AG08396 (cell line): ENCODE measurements at regions not wholly inside any gene's neighbourhood (a gene's known extent, or its start where the extent isn't known, plus 50 kb on each side); places are given as distances from the start of the nearest gene placed in this dataset.
"Not testable (repeated sequence)": the region's sequence is repeated elsewhere in the genome, so short reads cannot be mapped to it uniquely, and the experiment has no call there.

ENCODE experiments used
- DNase-seq: peaks from one replicate; pipeline ENCODE4 v3.0.0; 2012; ENCODE audit warnings: low spot score, mixed read lengths

DNA sequence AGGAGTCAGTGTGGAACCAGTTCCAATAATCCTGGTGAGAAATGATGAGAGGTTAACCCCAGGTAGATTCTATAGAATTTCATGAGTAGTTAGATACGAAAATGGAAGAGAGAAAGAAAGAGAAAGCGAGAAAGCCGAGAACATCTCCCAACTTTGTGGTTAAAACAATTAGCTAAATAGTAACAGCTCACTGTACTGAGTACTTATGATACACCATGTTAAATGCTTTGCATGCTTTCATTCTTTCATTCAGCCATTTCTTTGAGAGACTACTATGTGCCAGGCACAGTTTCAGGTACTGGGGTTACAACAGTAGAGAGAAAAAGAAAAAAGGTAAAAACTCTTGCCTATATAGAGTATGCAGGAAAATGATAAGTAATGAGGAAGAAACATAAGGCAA, 109.7 kb upstream of the SYT6 start:
- DNase-seq = no peak

DNA sequence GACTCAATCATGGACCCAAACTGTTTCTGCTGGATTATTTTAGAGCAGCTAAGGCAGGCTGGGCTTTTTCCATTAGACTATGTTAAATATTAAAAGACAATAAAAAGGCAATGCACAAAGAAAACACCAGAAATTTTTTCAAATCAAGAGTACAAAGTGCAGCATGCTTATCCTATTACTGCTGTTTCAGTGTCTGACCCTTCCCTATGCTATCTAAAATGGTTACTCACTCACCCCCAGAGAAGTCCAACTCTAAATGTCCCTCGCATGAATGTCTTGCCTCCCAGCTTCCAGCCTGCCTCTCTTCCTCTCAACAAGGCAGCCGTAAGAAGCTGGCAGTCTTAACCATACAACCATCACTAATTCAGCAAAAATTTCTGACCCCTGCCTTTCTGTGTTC, 108.7 kb upstream of the SYT6 start:
- DNase-seq = no peak

DNA sequence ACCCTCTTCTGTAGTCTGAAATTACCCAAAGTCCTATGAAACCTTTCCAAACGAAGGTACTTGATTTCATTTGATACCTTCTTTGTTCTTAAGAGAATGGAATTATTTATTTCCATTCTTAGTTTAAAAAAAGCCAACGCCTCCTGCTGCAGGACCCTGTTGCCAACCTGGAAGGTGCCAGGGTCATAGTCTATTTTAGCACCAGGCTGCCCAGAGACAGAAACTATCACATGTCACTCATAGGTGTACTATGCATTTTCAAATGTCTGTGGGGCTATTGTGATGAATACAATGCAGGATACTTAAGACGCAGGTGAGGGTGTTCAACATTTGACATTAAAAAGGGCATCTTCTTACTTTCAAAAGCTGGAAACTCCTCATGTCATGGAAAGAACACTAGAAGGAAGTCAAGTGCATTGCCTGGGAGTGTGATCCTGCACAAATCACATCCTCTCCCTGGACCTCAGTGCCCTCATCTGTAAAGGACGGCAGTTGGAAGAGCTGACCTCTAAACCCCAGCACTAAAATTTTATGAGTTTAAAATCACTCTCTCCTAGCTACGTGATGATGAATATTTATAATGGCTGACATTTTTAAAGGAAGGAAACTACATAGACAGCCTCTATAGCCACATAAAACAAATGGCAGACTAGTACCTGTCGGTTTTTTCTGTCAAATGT, 107.3 kb upstream of the SYT6 start:
- DNase-seq = no peak

DNA sequence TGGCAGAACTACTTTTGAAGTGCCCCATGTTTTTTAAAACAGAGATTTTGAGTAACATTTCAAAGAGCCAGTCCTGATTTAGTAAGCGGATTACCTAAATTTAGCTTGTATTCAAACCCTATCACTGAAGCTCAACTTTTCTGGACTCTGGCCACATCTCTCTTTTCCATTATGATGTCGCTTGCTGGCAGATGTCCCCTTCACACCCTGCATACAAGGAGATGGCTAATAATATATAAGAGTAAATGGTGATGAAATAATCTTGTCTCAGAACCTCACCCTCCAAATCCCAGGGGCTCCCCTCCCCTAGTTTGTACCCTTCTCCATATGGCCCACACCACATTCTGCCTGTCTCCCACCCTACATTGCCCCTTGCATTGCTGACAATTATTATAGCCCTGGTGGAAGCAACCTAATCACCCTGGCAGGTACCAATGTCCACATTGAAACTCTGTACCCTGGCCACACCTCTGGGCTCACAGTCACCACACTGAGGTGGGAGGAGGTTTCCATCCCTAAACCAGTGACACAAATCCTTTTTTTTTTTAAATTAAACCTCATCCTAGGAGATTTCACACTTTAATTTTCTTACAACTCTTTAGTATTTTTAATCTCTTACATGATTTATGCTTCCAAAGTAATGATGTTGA, 106.0 kb upstream of the SYT6 start:
- DNase-seq = no peak

DNA sequence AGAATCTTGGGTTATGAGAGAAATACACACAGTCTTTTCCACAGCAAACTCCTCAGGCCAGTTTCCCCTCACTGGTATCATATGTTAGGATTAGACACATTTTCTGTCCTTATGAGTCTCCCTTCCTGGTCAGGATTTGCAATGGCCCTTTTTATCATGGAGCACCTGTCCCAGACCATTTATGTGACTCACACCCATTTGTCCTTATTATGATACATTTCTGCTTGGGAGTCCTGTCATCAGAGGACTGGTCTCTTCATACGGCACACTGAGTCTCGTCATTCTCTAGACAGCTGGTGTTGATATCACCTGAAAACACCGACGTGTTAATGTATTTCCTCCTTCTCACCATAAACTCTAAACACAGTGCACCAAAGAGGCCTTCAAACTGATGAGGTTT, 105.0 kb upstream of the SYT6 start:
- DNase-seq = no peak

DNA sequence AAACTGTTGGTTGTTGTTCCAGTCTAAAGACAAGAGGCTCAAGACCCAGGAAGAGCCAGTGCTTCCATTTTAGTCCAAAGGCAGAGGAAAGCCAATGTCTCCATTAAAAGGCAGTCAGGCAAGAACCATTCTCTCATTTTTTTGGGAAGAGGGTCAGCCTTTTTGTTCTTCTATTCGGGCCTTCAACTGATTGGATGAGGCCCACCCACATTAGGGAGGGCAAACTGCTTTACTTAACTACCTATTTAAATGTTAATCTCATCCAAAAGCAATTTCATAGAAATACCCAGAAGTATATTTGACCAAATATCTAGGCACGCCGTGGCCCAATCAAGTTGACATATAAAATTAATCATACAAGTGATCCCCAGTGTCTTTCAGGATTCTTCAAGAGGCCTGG, 104.4 kb upstream of the SYT6 start:
- DNase-seq = no peak

DNA sequence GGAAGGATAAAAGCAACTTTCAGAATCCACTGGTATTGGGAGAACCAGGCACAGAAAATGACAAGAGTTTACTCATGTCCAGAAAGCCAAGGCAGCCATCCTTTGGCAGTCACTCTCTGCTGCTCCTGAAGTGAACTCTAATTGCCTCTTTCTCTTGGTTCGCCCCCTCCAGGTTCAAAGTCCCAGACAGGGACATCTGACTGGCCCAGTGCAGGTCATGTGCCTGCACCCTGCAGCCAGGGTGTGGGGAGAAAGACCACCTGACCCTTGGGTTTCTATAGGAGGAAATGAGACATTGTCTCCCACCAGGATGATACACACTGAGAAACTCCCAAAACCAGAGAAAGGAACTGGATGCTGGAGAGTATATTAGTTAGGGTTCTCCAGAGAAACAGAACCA, 103.9 kb upstream of the SYT6 start:
- no peak for DNase-seq

DNA sequence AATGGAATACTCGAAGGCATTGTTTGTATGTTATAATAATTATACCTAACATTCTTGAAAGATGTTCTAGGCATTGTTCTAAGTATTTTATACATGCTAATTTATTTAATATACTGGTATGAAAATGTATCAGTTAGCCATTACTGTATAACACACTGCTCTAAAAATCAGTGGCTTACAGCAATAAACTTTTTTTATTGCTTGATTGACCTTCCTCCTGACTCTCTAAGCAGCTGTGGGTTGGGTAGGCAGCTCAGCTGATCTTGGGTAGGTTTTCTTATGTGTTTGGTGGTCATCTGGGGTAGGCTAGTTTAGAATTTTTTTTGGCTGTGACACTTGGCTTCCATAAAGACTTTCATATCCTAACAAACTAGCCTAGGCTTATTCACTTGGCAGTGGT, 100.2 kb upstream of the SYT6 start:
- no peak for DNase-seq

DNA sequence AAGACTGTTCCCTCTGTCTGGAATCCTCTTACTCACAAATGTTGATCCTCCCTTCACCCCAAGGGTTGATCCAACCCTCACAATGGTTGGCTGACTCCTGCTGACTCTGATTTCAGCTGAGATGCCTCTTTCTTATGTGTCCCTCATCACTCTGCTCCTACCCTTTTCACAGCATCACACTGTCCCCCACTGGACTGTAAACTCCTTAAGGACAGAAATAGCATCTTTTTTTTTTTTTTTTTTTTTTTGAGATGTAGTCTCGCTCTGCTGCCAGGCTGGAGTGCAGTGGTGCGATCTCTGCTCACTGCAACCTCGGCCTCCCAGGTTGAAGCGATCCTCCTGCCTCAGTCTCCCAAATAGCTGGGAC, 97.9 kb upstream of the SYT6 start:
- DNase-seq = no peak

DNA sequence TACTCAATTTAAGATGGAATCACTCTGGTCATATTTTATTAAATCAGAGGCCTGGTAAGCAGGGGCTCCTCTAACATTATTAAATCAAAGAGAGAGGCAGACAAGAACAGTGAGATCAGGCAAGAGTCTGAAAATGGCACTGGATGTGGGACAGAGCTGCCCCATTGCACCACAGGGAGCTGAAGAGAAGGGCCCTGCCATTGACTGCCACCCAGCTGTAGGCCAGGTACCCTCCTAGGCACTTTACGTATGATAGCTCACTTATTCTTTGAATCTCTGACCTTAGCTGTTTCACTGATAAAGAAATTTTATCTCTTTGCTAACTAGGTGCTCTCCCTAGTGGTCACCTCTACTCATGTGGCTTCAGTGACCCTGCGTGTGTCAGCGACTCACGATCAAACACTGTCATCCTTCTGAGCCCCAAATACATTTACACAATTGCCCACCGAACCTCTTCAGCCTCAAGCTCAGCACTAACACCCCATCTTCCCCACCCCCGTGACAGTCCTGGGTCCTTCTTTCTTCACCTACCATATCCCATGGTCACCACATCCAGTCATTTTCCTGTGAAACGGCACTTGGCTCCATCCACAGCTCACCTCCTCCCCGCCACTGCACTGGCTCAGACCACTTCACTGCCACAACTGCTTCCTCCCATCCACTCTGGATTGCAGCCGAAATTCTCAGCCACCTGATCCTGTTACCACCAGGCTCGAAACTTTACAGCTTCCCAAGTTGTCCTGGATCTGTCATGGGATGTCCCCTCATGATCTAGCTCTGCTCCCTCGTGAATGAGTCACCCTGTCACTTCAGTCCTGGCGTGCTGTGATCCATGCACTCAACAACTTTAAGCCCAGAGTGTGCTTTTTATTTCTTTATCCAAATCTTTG, 97.3 kb upstream of the SYT6 start:
- no peak for DNase-seq

DNA sequence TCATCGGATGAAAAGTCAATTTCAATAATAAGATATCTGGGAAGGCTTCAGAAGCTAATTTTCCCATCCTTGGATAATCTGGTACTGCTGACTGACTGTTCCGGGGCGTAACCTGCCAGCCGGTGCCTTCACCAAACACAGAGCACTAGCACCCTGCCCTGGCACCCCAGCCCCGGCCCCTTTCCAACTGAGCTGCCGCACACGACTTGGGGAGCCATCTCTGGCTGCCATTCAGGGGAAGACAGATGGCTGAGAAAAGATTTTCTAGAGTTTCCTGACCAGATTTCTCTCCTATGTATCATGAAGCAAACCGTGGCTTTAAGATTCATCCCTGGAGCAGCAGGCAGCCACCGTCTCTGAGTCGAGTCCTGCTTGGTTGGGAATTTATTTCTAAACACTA, 96.0 kb upstream of the SYT6 start:
- no peak for DNase-seq

DNA sequence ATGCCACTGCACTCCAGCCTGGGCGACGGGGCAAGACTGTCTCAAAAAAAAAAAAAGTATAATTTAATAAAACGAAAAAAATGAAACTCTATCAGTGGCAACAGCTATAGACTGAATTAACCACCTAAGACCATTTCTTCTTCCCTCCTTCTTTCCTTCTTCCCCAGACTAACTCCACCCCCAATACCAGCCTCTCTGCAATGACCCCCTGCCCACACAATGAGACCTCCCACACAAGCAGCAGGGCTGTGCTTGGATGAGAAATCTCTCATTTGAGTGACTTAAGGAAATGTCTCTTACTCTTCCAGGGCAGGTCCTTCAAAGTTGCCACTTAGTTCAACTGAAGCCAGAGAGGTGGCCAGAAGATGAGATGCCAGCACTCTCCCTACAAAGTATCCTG, 94.5 kb upstream of the SYT6 start:
- DNase-seq = no peak

DNA sequence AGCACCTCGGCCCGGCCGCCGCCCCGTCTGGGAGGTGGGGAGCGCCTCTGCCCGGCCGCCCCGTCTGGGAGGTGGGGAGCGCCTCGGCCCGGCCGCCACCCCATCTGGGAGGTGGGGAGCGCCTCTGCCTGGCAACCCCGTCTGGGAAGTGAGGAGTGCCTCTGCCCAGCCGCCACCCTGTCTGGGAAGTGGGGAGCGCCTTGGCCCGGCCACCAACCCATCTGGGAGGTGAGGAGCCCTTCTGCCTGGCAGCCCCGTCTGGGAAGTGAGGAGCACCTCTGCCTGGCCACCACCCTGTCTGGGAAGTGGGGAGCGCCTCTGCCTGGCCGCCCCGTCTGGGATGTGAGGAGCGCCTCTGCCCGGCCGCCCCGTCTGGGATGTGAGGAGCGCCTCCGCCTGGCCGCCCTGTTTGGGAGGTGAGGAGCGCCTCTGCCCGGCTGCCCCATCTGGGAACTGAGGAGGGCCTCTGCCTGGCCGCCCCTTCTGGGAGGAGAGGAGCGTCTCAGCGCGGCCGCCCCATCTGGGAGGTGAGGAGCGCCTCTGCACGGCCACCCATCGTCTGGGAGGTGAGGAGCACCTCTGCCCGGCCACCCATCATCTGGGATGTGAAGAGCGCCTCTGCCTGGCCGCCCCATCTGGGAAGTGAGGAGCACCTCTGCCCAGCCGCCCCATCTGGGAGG, 89.0 kb upstream of the SYT6 start:
- not testable (repeated sequence) for DNase-seq

DNA sequence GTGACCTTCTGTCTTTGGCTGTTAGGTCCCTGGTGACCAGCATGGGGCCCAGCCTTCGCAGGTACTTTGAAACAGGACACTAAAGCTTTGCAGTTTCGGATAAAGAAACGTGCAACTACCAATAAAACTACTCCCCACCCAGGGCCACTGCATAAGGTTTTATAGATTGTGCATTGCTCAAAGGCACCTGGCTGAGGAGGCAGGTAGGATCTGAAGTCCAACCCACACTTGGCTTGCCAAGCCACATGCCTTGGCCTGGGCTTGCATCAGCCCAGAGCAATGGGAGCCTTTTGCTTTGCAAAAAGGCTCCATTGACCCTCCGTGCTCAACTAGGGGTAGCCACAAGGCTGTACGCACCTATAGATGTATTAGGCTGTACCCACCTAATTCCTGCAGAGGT, 84.4 kb upstream of the SYT6 start:
- no peak for DNase-seq

DNA sequence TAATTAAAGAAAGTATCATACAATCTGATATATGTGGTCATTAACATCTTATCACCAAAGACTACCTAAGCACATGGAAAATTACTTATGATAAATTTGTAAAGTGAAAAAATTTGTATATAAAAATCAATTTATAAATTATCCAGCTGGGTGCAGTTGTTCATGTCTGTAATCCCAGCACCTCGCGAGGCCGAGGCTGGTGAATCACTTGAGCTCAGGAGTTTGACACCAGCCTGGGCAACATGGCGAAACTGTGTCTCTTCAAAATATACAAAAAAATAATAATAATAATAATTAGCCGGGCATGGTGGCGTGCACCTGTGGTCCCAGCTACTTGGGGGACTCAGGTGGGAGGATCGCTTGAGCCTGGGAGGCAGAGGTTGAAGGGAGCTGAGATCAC, 82.8 kb upstream of the SYT6 start:
- no peak for DNase-seq

DNA sequence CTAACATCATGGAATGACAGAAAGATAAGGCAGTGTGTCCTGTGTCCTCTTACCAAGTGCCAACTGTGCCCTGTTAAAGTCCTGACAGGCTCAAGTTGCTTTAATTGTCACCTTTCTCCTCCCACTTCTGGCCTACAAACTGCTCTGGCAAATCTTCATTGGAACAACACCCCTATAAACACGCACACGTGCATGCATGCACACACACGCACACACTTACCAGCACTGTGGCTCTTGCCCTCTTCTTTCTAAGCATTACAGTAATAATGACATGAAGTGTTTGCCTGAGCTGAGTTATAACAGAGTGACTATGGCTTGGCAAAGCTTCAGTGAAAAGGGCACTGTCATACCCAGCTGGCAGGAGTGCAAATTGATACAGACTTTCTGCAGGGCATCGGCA, 82.3 kb upstream of the SYT6 start:
- no peak for DNase-seq

DNA sequence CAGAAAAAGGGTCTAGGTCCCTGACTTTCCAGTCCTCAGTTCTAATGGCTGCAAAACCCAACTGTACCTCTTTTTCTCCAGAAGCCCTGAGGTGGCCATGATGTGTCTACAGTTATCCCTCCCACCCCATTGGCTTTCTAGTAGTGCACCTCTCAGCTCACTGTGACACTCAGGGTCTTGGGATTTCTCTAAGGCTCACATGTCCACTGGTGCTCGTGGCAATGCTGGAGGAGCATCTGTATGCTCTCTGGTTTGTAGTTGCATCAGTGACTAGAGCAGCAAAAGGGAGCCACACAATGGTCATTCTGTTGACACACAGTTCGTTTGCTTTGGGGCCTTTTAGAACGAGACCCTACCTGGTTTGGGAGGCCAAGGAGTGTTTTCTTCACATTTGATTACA, 81.6 kb upstream of the SYT6 start:
- DNase-seq = no peak

DNA sequence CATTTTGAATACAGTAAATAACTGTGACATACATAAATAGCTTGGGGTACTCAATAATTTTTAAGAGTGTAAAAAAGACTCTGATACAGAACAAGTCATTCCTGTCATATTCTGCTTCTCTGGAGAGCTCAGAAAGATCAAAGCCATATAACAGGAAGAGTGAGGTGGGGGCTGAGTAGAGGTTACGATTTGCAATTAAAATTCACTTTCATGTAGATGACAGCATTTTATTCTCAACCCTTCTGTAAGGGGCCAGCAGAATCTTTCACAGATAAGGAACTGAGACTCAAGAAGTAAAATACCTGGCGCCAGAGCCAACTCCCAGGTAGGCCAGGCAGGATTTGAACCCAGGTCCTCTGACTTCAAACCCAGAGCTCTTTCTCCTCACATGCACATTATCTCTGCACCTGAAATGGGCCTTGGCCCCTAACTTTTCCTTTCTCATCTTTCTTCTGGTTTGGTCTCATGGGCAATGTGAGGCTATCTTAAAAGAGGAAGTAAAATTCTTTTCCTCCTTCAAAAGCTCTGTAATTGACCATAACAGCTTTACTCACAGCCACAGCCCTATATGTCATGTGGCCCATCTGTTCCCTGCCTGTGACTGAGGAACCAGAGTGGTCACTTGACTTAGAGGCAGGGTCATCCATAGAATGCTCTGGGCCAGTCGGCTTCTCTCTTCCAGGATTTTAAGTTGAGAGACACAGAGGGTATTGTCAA, 80.9 kb upstream of the SYT6 start:
- DNase-seq = no peak

DNA sequence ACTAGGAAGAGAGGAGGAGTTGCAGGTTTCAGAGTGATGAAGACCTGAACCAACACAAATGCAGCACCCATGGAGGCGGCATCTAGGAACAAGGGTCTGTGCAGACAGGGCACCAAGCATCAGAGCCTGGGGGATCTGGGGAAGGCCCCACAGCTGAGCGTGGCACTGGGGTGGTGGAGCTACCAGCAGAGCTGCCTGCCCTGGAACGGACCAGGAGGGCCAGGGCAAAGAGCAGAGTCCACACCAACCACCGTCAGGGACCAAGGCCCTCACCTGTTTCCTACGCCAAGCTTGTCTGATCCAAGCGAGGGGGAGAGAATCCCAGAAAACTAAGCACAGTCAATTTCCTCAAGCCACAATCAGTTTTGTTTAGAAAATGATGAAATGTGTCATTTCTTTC, 79.0 kb upstream of the SYT6 start:
- no peak for DNase-seq

DNA sequence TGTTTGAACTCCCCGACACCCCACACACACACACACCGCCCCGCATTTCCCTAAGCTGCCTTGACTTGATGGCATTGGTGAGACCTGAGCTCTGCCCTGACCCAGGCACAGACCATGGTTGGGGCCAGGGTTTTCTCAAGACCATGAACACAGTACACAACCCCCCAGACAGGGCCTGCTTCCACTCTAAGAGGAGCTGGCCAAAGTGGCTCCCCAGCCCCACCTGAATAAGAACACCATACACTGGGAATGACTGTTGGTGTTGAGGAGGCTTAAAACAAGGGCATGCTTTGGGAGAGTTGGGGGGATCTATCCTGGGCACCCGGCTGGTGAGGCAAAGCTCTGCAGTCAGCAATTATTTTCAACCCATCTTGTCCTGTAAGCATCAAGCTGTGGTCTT, 77.6 kb upstream of the SYT6 start:
- no peak for DNase-seq

DNA sequence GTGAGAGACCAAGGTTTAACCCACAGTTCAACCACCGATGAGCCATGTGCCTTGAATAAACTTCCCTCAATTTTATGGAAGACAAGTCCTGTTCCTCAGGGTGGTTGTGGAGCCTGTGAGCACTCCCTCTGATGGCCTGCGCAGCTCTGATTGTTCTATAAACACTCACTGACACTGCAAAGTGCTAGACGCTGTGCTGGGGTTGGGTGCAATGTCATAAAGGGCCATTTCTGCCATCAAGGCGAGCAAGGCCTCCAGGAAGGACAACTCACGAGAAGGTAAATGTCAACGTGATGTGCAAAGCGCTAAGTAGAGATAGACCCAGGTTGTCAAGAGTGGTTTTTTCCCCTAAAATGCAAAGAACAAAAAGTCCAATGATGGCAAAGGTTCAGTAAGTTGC, 75.7 kb upstream of the SYT6 start:
- DNase-seq = no peak

DNA sequence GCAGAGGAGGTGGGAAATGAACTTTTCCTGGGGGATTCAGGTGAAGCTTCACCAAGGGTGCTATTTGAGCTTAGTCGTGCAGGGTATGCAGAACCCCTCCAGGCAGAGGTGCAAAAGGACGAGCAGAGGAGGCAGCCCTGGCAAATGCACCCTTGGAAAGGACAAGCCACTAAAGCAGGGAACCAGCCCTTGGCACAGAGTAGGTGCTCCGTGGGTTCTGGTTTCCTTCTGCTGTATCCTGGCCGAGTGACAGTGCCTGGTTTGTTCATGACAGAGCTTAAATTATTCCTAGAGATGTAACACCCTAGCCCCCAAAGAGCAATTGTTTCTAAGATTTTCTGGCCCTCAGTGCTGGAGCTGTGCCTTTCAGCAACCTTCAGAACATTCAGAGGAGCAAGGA, 73.4 kb upstream of the SYT6 start:
- no peak for DNase-seq
